ENCODE measurements at regions not wholly inside any gene's neighbourhood (a gene's known extent, or its start where the extent isn't known, plus 50 kb on each side); places are given as distances from the start of the nearest gene placed in this dataset.

- Histone ChIP-seq H3K4me2 (ENCODE audit: insufficient read depth, insufficient read length, low read length) (no peak overlapping the region), H2BK120ac (ENCODE audit: low read depth, low read length, poor library complexity, severe bottlenecking) (no peak overlapping the region)
- no peak overlapping the region for H3K27ac Mint-ChIP-seq
Measured at GRCh38 chr15:72888811-72889210, 105.3 kb upstream of the ADPGK start.

More at GRCh38 chr15:72888811-72889210, 105.3 kb upstream of the ADPGK start:
- H4K91ac ChIP-seq (ENCODE audit: insufficient read length, low read depth, low read length) = no peak overlapping the region
- Mint-ChIP-seq H3K4me1 (no peaks in the 10 kb centered on the region), H3K27me3 (ENCODE audit: low read depth) (peaks cover 1% of the 10 kb centered on the region; the same call in 1 of the 2 replicates), H3K9me3 (no peaks in the 10 kb centered on the region; a peak in 1 of 5 replicates), H3K4me3 (no peak overlapping the region), H3K36me3 (ENCODE audit: insufficient read depth in 1 of 3, low read depth in 3 of 3) (no peaks in the 10 kb centered on the region)
- no peak overlapping the region for H3T11ph ChIP-seq (ENCODE audit: low read length)
- H2BK5ac ChIP-seq (ENCODE audit: insufficient read length, low read length) = no peak overlapping the region
- no peak for TF ChIP-seq CTCF (conservative IDR thresholded peaks at IDR 0.05)
- H3K4me1 ChIP-seq (ENCODE audit: insufficient read depth, low read length) = no peaks in the 10 kb centered on the region
- no peak overlapping the region for H4K8ac ChIP-seq (replicated peaks; ENCODE audit: insufficient read length, low read depth, low read length)
- no peak overlapping the region for H2AFZ ChIP-seq (ENCODE audit: low read length)
- peaks cover 4% of the 10 kb centered on the region for H3K23me2 ChIP-seq (ENCODE audit: insufficient read length, low read depth, low read length, poor library complexity, severe bottlenecking)
- no peak overlapping the region for H2AK5ac ChIP-seq (ENCODE audit: insufficient read length, low read length)
- no peak overlapping the region for H3K9ac ChIP-seq (ENCODE audit: extremely low read depth, insufficient read length, low read length)
- H3K79me1 ChIP-seq (ENCODE audit: insufficient read depth, low read depth, low read length, poor library complexity, severe bottlenecking) = no peaks in the 10 kb centered on the region
- no peak overlapping the region for H2BK20ac ChIP-seq (ENCODE audit: low read depth, low read length, poor library complexity, severe bottlenecking)
- no peak overlapping the region for H3K4ac ChIP-seq (ENCODE audit: low read depth, low read length)
- DNase-seq = no peak
- H3K27ac ChIP-seq (ENCODE audit: insufficient read length, low read depth, low read length) = no peak overlapping the region
- H2BK15ac ChIP-seq (ENCODE audit: low read depth, low read length) = no peak overlapping the region
- no peak overlapping the region for H3K14ac ChIP-seq (ENCODE audit: insufficient read depth, low read length)
- no peak overlapping the region for H3K56ac ChIP-seq (ENCODE audit: insufficient read length, low read depth, low read length)
- H4K5ac ChIP-seq (ENCODE audit: insufficient read length, low read depth, low read length) = no peak overlapping the region
- H2BK12ac ChIP-seq (ENCODE audit: insufficient read length, low read depth, low read length) = no peak overlapping the region
- H4K20me1 ChIP-seq (ENCODE audit: control insufficient read depth, insufficient read depth, insufficient read length) = no peaks in the 10 kb centered on the region
- H3K23ac ChIP-seq (ENCODE audit: insufficient read length, low read depth, low read length) = no peak overlapping the region
- no peaks in the 10 kb centered on the region for H3K79me2 ChIP-seq (ENCODE audit: insufficient read depth, low read length)
- H3K18ac ChIP-seq (ENCODE audit: insufficient read length, low read depth, low read length) = no peak overlapping the region
- no CpG with 5 or more reads among the region's 7 CpGs for WGBS (ENCODE audit: extremely low coverage, insufficient read length, low lambda C conversion rate)
- H3K9me3 ChIP-seq (ENCODE audit: control insufficient read depth, low read depth, low read length) = no peaks in the 10 kb centered on the region
- H3K27me3 ChIP-seq (ENCODE audit: insufficient read depth, low read length) = no peaks in the 10 kb centered on the region
